ENCODE measurements at regions not wholly inside any gene's neighbourhood (a gene's known extent, or its start where the extent isn't known, plus 50 kb on each side); places are given as distances from the start of the nearest gene placed in this dataset.
"Not testable (repeated sequence)": the region's sequence is repeated elsewhere in the genome, so short reads cannot be mapped to it uniquely, and the experiment has no call there.

GRCh38 chr18:42486271-42486670, 531.2 kb downstream of the PIK3C3 start:
- no peak for DNase-seq

DNA sequence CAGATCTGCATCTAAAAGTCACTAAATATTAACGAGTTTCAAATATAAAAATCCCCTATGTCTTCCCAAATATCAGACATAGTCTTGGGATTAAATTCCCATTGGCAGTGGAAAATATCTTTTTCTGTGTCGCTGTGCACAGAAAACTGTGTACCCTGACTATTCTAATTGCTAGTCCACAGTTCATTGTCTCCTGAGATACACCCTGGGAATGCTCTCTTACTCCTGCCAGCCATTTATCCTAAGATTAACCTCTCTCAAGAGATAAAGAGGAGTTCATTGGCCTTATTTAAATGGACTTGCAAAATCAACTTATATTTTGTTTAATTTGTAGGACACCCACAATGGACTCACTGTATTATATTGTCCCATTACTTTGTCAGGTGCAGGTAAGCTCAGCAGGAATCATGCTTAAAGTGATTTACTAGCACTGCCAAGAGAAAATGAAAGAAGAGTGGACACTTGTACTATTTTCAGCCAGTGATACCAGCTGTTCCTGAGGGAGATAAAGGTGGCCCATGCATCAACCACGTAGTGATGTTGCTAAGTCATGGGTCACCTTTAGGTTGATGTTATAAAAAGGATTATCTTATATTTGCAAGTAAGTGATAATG, 553.8 kb downstream of the PIK3C3 start:
- DNase-seq = no peak

DNA sequence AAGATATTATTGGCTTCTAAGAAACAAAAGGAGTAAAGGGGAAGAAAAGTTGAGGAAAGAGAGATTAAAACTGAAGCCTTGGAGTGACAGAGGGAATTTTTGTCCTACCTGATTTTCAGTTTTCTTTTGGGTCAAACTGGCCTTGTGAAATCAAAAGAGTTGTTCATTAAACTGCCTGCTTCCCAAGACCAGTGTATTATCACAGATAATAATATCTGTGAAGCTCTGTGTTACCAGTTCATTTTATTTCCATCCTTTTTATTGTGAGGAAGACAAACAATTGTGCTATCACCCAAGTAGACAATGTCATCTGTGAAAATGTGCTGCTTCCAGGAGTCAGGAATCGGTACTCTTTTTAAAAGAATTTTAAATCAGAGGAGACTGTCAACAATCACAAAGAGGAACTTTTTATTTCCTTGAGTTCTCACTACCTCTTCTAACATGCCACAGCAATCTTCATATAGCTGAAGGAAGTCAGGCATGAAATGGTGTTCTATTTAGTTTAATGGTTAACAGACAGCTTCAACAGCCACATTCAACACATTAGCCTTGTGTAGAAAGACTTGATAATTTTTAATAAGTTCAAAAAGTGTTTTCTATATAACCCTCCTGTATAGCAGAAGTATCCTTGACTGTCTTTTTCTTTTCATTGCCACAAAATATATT, 554.8 kb downstream of the PIK3C3 start:
- DNase-seq = no peak

DNA sequence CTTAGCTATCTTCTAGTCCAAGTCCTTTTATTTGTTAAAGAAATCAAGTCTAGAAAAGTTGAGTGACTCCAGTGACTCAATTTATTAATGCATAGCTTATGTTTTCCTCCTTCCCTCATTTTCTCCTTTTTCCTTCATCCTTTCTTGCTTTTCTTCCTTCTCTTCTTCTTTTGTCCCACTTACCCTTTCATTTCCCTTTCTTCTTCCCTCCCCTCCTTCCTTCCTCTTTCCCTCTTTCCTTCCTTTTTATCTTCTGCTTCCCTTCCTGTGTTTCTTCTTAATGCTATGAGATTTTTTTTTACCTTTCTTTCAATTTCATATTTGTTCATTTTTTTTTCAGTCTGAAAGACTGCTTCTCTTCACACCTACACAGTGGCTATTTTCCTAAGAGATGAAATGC, 555.5 kb downstream of the PIK3C3 start:
- DNase-seq = no peak

DNA sequence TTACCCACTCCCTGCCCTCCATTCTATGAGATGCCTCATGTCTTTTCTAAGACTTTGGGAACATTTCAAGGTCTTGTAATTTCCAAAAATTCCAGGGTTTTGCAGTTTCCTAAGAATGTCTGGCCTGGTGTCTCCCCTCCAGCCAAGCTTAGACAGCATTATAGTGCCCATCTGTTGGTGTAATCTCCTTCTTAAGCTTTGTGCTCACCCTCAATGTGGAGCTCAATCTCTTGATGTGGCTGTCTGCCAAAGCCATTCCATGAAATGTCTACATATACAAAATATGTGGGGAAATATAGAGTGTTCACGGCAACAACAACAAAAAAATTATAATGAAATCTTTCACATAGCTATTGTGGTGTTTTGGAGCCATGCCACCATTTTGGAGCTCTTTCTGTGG, 558.4 kb downstream of the PIK3C3 start:
- no peak for DNase-seq

- no peak for DNase-seq
Observed at GRCh38 chr18:42514512-42514911, 559.5 kb downstream of the PIK3C3 start.

DNA sequence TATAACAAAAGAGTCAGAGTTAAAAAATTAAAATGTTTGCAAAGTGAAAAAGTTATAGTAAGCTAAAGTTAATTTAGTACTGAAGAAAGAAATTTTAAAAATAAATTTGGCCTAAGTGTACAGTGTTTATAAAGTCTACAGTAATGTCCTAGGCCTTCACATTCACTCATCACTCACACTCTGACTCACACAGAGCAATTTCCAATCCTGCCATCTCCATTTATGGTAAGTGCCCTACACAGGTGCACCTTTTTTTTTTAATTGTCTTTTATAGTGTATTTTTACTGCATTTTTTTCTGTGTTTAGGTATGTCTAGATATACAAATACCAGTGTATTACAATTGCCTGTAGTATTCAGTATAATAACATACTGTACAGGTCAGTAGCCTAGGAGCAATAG, 562.9 kb downstream of the PIK3C3 start:
- DNase-seq = no peak

DNA sequence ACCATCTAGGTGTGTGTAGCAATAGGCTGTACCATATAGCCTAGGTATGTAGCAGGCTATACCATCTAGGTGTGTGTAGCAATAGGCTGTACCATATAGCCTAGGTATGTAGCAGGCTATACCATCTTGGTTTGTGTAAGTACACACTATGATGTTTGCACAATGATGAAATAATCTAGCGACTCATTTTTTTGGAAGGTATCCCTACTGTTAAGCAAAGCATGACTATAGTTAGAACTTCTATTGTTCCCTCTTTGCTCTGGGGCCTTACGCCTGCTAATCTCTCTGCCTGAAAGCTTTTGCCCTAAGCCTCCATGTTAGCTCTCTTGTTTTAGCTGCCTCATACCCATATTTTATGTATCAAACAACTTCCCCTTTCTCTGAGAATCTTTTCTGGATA, 563.3 kb downstream of the PIK3C3 start:
- DNase-seq = not testable (repeated sequence)

GRCh38 chr18:42520138-42520537, 565.1 kb downstream of the PIK3C3 start:
- DNase-seq = no peak

- no peak for DNase-seq
Observed at GRCh38 chr18:42525905-42526304, 570.9 kb downstream of the PIK3C3 start.

DNA sequence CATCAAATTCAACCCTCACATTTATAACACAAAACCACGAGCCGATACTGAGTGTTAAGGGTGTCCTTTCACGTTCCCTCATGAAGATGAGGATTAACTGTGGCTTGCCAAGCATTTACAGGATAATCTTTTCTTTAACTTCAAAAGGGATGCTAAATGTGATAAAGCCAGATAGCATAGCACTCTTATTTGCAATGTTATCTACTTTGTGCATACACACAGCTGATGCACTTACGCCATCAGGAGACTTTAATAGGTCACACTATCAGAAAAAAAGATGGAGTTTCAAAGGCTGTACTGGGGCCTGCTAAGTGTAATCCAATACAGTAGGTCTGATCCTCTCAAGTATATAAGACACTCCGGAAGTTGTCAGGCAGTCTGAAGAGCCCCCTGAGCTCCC, 572.7 kb downstream of the PIK3C3 start:
- DNase-seq = no peak

DNA sequence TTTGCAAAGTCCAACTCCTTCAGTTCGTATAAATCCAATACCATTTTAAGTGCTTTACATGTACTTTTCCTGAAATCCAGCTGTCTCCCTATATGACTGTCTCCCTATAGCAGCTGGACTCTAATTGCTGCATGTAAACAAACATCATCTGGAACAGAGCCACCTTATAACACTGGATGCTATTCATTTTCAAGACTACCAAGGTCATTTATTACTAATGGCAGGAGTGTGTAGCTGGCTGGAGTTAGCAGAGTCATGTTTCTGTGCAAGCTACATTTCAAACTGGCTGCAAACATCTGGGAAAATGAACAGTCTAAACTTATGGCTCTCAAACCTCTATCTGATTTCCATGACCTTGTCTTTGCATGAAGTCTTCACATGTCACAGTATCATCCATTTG, 575.2 kb downstream of the PIK3C3 start:
- no peak for DNase-seq

DNA sequence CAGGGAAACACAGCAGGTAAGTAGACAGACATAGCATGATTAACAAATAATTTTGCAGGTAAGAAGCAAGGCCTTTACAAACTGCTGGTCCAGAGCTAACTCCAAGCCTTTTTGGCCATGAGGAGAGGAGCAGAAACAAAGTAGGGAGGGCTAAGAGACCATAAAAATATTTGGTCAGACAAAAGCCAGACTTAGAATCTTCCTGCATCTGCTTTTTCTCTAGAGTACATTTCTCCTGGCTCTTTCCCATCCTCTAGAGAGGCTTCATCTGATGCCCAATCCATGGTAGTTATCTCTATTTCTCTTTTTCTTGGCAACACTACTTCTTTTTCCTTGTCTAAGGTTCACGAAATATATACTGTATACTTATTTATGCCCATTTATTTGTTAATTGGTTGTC, 577.1 kb downstream of the PIK3C3 start:
- DNase-seq = no peak

- no peak for DNase-seq
Observed at GRCh38 chr18:42533009-42533575, 578.1 kb downstream of the PIK3C3 start.

DNA sequence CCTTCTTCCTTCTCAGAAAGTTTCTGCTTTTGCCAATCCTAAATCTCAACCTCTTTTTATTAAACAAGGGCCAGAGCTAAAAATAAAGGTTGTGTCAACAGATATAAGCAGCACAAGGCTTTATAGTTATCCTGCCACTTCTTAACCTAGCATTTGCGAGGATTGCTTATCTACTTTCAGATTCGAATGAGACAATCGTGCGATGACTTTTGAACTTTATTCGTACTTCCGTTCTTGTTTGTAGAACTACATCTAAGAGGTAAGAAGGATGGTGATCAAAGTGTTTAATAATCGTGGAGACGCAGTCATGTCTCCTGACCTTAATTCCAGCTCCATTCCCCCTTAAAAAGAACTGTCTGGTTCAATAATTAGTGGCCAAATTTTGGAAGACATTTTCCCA, 578.6 kb downstream of the PIK3C3 start:
- DNase-seq = no peak

DNA sequence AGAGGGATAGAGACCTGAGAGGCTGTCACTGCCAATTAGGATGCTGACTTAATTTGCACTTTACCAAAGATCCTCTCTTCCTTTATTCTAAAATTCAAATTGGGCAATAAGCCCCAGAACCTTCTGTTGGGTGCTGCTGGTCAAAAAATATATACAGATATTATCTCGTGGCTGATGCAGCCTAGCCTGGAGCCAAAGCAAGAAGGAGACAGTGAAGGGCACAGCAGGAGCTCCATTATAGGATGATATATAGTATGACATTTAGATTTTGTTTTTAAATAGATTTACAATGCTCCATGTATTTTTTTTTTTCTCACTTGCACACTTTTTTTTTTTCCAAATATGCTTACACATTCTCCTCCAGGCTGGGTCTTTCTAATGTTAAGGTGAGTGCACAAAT, 579.3 kb downstream of the PIK3C3 start:
- DNase-seq = no peak

GRCh38 chr18:42536442-42536841, 579.0 kb downstream of the RIT2 start:
- no peak for DNase-seq

- DNase-seq = no peak
Observed at GRCh38 chr18:42537291-42537690, 578.2 kb downstream of the RIT2 start.

GRCh38 chr18:42544901-42545300, 570.6 kb downstream of the RIT2 start:
- no peak for DNase-seq

GRCh38 chr18:42545825-42546224, 569.7 kb downstream of the RIT2 start:
- DNase-seq = no peak

- no peak for DNase-seq
Observed at GRCh38 chr18:42548493-42548892, 567.0 kb downstream of the RIT2 start.

- DNase-seq = no peak
Observed at GRCh38 chr18:42549596-42549995, 565.9 kb downstream of the RIT2 start.

GRCh38 chr18:42552559-42552958, 562.9 kb downstream of the RIT2 start:
- DNase-seq = not testable (repeated sequence)

- DNase-seq = no peak
Observed at GRCh38 chr18:42559069-42559690, 556.3 kb downstream of the RIT2 start.

All from NCI-H2081 treated with DMSO at 0.1 percent for 48 hours (cell line).